Osteoblast (primary cell): ENCODE measurements at regions not wholly inside any gene's neighbourhood (a gene's known extent, or its start where the extent isn't known, plus 50 kb on each side); places are given as distances from the start of the nearest gene placed in this dataset.

Source experiments
- DNase-seq: peaks from one replicate; pipeline ENCODE4 v3.0.0; 2011; ENCODE audit warnings: low spot score, mixed read lengths; ENCODE audit not compliant: insufficient read length; ENCODE audit errors: missing footprints
- H2AFZ ChIP-seq: 2 replicates; pipeline ENCODE4 v1.6.0; 2011; ENCODE audit warnings: mild to moderate bottlenecking, low read length
- H3K27ac ChIP-seq: 2 replicates; pipeline ENCODE4 v1.5.1; 2011; ENCODE audit warnings: mild to moderate bottlenecking, low read depth, low read length, moderate library complexity
- H3K27me3 ChIP-seq: 2 replicates; pipeline ENCODE4 v1.6.0; 2012; ENCODE audit warnings: mild to moderate bottlenecking, control low read depth, inconsistent platforms, low read length, moderate library complexity; ENCODE audit not compliant: insufficient read depth
- H3K36me3 ChIP-seq: 2 replicates; pipeline ENCODE4 v1.5.1; 2011; ENCODE audit warnings: mild to moderate bottlenecking, low read length, control low read depth, moderate library complexity; ENCODE audit not compliant: insufficient read depth
- H3K4me1 ChIP-seq: 2 replicates; pipeline ENCODE4 v1.5.1; 2011; ENCODE audit warnings: mild to moderate bottlenecking, low read length, control low read depth, moderate library complexity; ENCODE audit not compliant: insufficient read depth
- H3K4me2 ChIP-seq: 2 replicates; pipeline ENCODE4 v1.6.0; 2011; ENCODE audit warnings: mild to moderate bottlenecking, low read length; ENCODE audit not compliant: insufficient read depth
- H3K4me3 ChIP-seq: fragments of 200-600 bp; sonication (generic); 3 replicates; pipeline ENCODE4 v1.5.1; 2012; ENCODE audit warnings: mild to moderate bottlenecking, low read length, inconsistent platforms; ENCODE audit not compliant: insufficient read depth
- H3K79me2 ChIP-seq: 2 replicates; pipeline ENCODE4 v1.6.0; 2012; ENCODE audit warnings: mild to moderate bottlenecking, low read length, control low read depth, inconsistent platforms; ENCODE audit not compliant: insufficient read depth
- H3K9me3 ChIP-seq: 2 replicates; pipeline ENCODE4 v1.5.1; 2011; ENCODE audit warnings: low read depth, low read length, control low read depth
- H4K20me1 ChIP-seq: 2 replicates; pipeline ENCODE4 v1.6.0; 2012; ENCODE audit warnings: mild to moderate bottlenecking, low read length, control low read depth; ENCODE audit not compliant: insufficient read depth
- CTCF ChIP-seq: IDR thresholded peaks from 2 replicates; pipeline ENCODE4 v1.5.1; 2011; ENCODE audit warnings: mild to moderate bottlenecking, low read depth, low read length, moderate library complexity; ENCODE audit errors: extremely low read depth

DNA sequence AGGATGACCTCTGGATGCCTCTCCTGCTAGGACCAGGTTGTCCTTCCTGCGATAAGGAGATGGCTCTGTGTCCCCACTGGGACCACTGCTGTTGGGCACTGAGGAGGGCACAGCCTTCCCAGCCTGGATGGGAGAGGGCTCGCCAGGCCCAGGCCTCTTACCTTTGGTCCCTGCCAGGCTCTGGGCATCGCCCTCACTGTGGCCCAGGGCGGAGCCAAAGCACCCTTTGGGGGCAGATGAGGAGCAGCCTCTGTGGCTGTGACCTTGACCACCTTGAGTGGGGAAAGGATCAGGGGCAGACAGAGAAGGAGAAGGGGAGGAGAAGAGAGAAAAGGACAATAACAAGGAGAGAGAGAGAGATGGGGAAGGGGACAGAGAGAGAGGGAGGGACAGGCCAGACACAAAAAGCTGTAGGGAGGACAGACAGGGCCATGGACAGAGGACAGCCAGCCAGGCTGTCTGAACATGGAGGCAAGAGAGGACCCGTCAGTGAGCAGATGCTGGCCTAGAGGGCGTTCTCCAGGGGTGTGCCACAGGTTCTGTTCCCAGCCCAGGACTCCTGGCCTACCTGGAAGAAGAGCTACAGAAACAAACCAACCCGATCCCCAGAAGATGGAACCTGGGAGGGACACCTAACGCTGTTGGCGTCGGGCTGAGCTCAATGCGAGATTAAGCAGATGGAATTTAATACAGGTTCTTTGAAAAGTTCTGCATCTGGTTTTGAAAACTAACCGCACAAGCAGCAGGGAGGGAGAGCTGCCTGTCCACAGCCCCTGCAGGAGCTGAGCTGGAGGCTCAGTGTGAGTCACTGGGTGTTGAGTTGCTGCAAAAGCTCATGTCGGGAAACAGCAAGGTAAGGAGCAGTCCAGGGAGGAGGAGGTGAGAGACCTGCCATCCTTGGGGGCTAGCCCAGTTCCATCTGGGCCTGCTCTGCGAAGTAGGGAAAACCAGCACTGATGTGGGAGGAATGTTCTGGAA lies 262.1 kb downstream of the PTPRU start:
- Histone ChIP-seq H2AFZ (no peak overlapping the region), H3K36me3 (no peaks in the 10 kb centered on the region), H3K27ac (no peak overlapping the region), H3K4me2 (no peak overlapping the region), H4K20me1 (no peaks in the 10 kb centered on the region), H3K4me1 (no peaks in the 10 kb centered on the region), H3K4me3 (no peak overlapping the region), H3K79me2 (no peaks in the 10 kb centered on the region), H3K27me3 (no peaks in the 10 kb centered on the region), H3K9me3 (no peaks in the 10 kb centered on the region)
- DNase-seq: no peak
- no peak for TF ChIP-seq CTCF

- Histone ChIP-seq H3K9me3 (no peaks in the 10 kb centered on the region), H3K4me3 (no peak overlapping the region), H3K27me3 (no peaks in the 10 kb centered on the region), H3K79me2 (no peaks in the 10 kb centered on the region), H3K36me3 (no peaks in the 10 kb centered on the region), H4K20me1 (no peaks in the 10 kb centered on the region), H3K4me1 (no peaks in the 10 kb centered on the region), H3K4me2 (no peak overlapping the region), H3K27ac (no peak overlapping the region), H2AFZ (no peak overlapping the region)
- TF ChIP-seq CTCF: no peak
- no peak for DNase-seq
Observed at GRCh38 chr1:29497395-29498125, 261.2 kb downstream of the PTPRU start.

DNA sequence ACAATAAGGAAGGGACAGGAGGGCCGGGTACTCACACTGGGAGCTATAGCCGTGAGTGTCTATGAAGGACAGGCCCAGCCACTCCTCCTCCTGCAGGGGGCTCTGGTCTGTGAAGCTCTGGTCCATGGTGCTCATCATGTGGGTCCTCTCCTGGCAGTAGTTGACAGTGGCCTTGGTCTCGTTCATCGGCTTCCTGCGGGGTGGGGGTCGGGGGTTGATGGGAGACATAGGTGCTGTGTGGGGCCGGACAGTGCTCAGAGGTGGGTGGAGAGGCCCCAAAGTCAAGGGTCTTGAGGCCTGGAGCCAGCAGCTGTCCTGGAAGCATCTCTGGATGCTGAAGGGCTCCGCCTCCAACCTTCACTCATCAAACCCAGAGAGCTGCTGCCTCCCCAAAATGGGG lies 260.4 kb downstream of the PTPRU start:
- no peaks in the 10 kb centered on the region for H3K4me1 ChIP-seq
- H3K79me2 ChIP-seq: no peaks in the 10 kb centered on the region
- TF ChIP-seq CTCF: no peak
- no peak overlapping the region for H2AFZ ChIP-seq
- H3K27me3 ChIP-seq: no peaks in the 10 kb centered on the region
- DNase-seq: no peak
- no peak overlapping the region for H3K4me3 ChIP-seq
- no peaks in the 10 kb centered on the region for H4K20me1 ChIP-seq
- H3K27ac ChIP-seq: no peak overlapping the region
- no peak overlapping the region for H3K4me2 ChIP-seq
- no peaks in the 10 kb centered on the region for H3K36me3 ChIP-seq
- H3K9me3 ChIP-seq: no peaks in the 10 kb centered on the region
